Mesendoderm (in vitro differentiated cells): ENCODE measurements at regions not wholly inside any gene's neighbourhood (a gene's known extent, or its start where the extent isn't known, plus 50 kb on each side); places are given as distances from the start of the nearest gene placed in this dataset.

Source experiments
- DNase-seq: peaks from one replicate; pipeline ENCODE4 v3.0.0; 2013
- H2AK5ac ChIP-seq: 2 replicates; pipeline ENCODE4 v1.6.1; 2013; ENCODE audit warnings: low read length, inconsistent platforms
- H2BK120ac ChIP-seq: 2 replicates; pipeline ENCODE4 v1.6.1; 2013; ENCODE audit warnings: low read depth, mild to moderate bottlenecking, low read length, moderate library complexity, mixed read lengths
- H2BK15ac ChIP-seq: replicated peaks from 2 replicates; pipeline ENCODE4 v1.6.1; 2013; ENCODE audit warnings: low read depth, mild to moderate bottlenecking, moderate library complexity
- H2BK5ac ChIP-seq: 2 replicates; pipeline ENCODE4 v1.6.1; 2013; ENCODE audit warnings: low read length, inconsistent platforms
- H3K18ac ChIP-seq: 2 replicates; pipeline ENCODE4 v1.6.1; 2013; ENCODE audit warnings: mild to moderate bottlenecking, low read length, mixed read lengths
- H3K23ac ChIP-seq: one replicate; pipeline ENCODE4 v1.6.1; 2013; ENCODE audit warnings: low read length
- H3K27ac ChIP-seq: 2 replicates; pipeline ENCODE4 v1.5.1; 2013; ENCODE audit warnings: low read depth, mild to moderate bottlenecking, inconsistent platforms, low read length, moderate library complexity
- H3K27me3 ChIP-seq: 2 replicates; pipeline ENCODE4 v1.6.1; 2013; ENCODE audit warnings: low read length, control low read depth, mild to moderate bottlenecking, inconsistent platforms; ENCODE audit not compliant: insufficient read depth, poor library complexity
- H3K36me3 ChIP-seq: 2 replicates; pipeline ENCODE4 v1.6.1; 2013; ENCODE audit warnings: low read length, inconsistent platforms; ENCODE audit not compliant: control insufficient read depth, insufficient read depth
- H3K4ac ChIP-seq: one replicate; pipeline ENCODE4 v1.6.1; 2013; ENCODE audit warnings: low read depth, mild to moderate bottlenecking, low read length, moderate library complexity
- H3K4me1 ChIP-seq: 2 replicates; pipeline ENCODE4 v1.6.1; 2013; ENCODE audit warnings: low read depth, low read length, inconsistent platforms; ENCODE audit not compliant: control insufficient read depth
- H3K4me2 ChIP-seq: 2 replicates; pipeline ENCODE4 v1.6.1; 2013; ENCODE audit warnings: low read length
- H3K4me3 ChIP-seq: 2 replicates; pipeline ENCODE4 v1.5.1; 2013; ENCODE audit warnings: mild to moderate bottlenecking, low read length
- H3K56ac ChIP-seq: one replicate; pipeline ENCODE4 v1.6.1; 2013; ENCODE audit warnings: low read length
- H3K79me1 ChIP-seq: 2 replicates; pipeline ENCODE4 v1.6.1; 2013; ENCODE audit warnings: low read length, inconsistent platforms
- H3K79me2 ChIP-seq: 2 replicates; pipeline ENCODE4 v1.6.1; 2013; ENCODE audit warnings: mild to moderate bottlenecking, low read length; ENCODE audit not compliant: control insufficient read depth, insufficient read depth
- H3K9ac ChIP-seq: 2 replicates; pipeline ENCODE4 v1.6.1; 2013; ENCODE audit warnings: low read length, inconsistent platforms
- H4K5ac ChIP-seq: one replicate; pipeline ENCODE4 v1.6.1; 2013; ENCODE audit warnings: low read length
- H4K8ac ChIP-seq: one replicate; pipeline ENCODE4 v1.6.1; 2013; ENCODE audit warnings: low read depth, mild to moderate bottlenecking, control low read depth, low read length, moderate library complexity
- WGBS: extraction: QIAGEN DNeasy Blood & Tissue Kit; methylation state at CpG from one replicate; pipeline ENCODE4 v1.1.7; 2013; ENCODE audit warnings: low lambda C conversion rate, missing lambda C conversion rate; ENCODE audit not compliant: insufficient coverage; ENCODE audit errors: extremely low coverage; 5-methylcytosine and 5-hydroxymethylcytosine counted together

DNA sequence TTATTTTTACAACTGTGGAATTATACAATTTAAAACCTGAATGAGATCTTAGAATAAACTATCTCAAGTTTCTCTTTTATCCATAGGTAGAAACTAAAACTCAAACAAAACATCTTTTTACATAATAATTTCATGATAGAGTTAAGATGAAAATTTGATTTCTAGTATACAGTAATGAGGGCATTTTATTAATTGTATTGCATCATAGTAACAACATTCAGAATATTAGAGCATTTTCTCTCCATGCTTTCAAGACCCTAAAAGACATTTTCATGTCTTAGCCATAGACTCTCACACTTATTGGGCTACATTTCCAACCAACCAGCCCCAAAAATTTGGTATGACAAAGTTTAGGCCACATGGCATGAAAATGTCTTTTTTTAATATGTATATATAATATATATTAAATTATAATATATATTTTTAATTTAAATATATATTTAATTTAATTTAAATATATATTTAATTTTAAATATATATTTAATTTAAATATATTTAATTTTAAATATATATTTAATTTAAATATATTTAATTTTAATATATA is 195.7 kb upstream of the STEAP1 start:
- no peak overlapping the region for H3K4me3 ChIP-seq
- H3K23ac ChIP-seq: no peak overlapping the region
- no peaks in the 10 kb centered on the region for H3K4me1 ChIP-seq
- no peak overlapping the region for H2AK5ac ChIP-seq
- no peaks in the 10 kb centered on the region for H3K79me1 ChIP-seq
- no peak overlapping the region for H3K56ac ChIP-seq
- H3K18ac ChIP-seq: no peak overlapping the region
- H3K4me2 ChIP-seq: no peak overlapping the region
- H3K79me2 ChIP-seq: no peaks in the 10 kb centered on the region
- no peak overlapping the region for H4K8ac ChIP-seq
- no peak overlapping the region for H2BK15ac ChIP-seq
- no peak overlapping the region for H2BK120ac ChIP-seq
- H2BK5ac ChIP-seq: no peak overlapping the region
- no peak overlapping the region for H3K27ac ChIP-seq
- no peak for DNase-seq
- H3K9ac ChIP-seq: no peak overlapping the region
- H3K4ac ChIP-seq: no peak overlapping the region
- H4K5ac ChIP-seq: no peak overlapping the region
- H3K27me3 ChIP-seq: no peaks in the 10 kb centered on the region
- H3K36me3 ChIP-seq: no peaks in the 10 kb centered on the region

DNA sequence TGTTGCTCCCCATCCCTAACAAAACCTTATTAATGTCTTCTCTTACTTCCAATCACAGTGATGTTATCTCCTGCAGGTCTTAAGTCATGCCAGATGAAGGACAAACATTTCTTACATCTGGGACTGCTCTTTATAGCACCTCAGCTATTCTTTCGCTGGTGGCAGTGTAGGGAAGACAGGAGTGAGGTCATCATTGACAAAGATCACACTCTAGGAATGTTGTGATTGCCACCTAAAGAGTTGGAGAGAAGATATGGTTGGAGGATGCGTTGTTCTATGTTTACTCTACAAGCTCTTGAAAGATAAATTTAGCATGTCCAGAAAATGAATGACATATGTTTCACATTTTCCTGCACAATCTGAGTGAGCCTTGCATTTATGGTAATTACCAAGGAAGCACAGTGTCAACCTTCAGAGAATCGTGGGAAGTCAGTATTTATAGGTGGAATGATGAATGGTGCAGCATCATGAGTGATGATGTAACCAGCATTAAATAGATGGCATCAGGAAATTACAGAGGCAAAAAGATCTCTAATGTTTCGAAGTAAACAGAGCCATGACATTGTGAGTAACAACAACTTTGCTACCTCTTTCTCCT is 188.1 kb upstream of the STEAP1 start:
- Histone ChIP-seq H3K23ac (no peak overlapping the region), H3K36me3 (no peaks in the 10 kb centered on the region), H2BK5ac (no peak overlapping the region), H2AK5ac (no peak overlapping the region), H3K4ac (no peak overlapping the region), H3K9ac (no peak overlapping the region), H4K8ac (no peak overlapping the region), H3K79me2 (no peaks in the 10 kb centered on the region), H2BK15ac (no peak overlapping the region), H3K56ac (no peak overlapping the region), H3K27ac (no peak overlapping the region), H4K5ac (no peak overlapping the region), H3K4me2 (no peak overlapping the region), H3K18ac (no peak overlapping the region), H3K4me3 (no peak overlapping the region), H3K27me3 (no peaks in the 10 kb centered on the region), H3K4me1 (no peaks in the 10 kb centered on the region), H2BK120ac (no peak overlapping the region), H3K79me1 (no peaks in the 10 kb centered on the region)
- no CpG with 5 or more reads among the region's 4 CpGs for WGBS
- DNase-seq: no peak

DNA sequence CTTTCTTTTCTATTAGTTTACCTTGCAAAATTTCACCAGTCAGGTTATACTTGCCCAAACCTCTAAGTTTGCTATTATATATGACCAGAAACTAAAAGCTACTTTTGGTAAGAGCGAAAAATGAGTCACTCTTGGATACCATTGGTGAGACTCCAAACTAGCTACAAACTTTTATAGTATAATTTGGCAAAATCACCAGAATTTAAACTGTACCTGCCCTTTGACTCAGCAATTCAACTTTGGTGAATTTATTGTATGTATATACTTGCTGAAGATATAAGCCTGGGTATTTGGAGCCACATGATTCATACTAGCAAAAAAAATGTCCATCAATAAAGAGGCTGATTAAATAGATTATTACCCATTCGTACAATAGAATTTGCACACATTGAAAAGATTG is 178.7 kb upstream of the STEAP1 start:
- no peak overlapping the region for H2BK5ac ChIP-seq
- no peak overlapping the region for H3K23ac ChIP-seq
- no peak overlapping the region for H2BK15ac ChIP-seq
- no peaks in the 10 kb centered on the region for H3K4me1 ChIP-seq
- H3K18ac ChIP-seq: no peak overlapping the region
- no peak overlapping the region for H3K4me2 ChIP-seq
- H4K5ac ChIP-seq: no peak overlapping the region
- no peaks in the 10 kb centered on the region for H3K27me3 ChIP-seq
- no CpG with 5 or more reads among the region's 2 CpGs for WGBS
- no peak overlapping the region for H3K27ac ChIP-seq
- H4K8ac ChIP-seq: no peak overlapping the region
- no peak overlapping the region for H2BK120ac ChIP-seq
- no peaks in the 10 kb centered on the region for H3K79me1 ChIP-seq
- DNase-seq: no peak
- no peak overlapping the region for H3K56ac ChIP-seq
- no peak overlapping the region for H3K4ac ChIP-seq
- H3K36me3 ChIP-seq: no peaks in the 10 kb centered on the region
- no peak overlapping the region for H3K9ac ChIP-seq
- no peaks in the 10 kb centered on the region for H3K79me2 ChIP-seq
- no peak overlapping the region for H2AK5ac ChIP-seq
- H3K4me3 ChIP-seq: no peak overlapping the region

DNA sequence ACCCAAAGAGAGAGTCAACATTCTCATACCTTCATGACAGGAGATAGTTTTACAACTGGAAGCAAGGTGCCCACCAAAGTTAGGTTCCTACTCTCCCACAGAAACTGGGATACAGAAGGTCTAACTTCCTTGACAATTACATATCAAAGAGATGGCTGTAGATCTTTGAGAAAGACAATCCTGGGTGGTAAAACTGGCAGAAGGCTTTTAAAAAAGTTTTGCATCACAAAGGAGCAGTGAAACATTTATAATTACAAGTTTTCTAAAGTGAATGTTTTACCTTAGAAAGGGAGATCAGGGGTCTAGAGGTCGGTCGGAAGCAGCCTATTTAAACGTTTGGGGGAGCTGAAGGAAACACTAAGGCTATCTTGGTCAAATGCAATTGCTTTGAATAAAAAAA is 166.6 kb upstream of the STEAP1 start:
- Histone ChIP-seq H3K4ac (no peak overlapping the region), H3K4me3 (no peak overlapping the region), H4K8ac (no peak overlapping the region), H2BK5ac (no peak overlapping the region), H3K36me3 (no peaks in the 10 kb centered on the region), H3K4me1 (no peaks in the 10 kb centered on the region), H3K27me3 (no peaks in the 10 kb centered on the region), H2BK120ac (no peak overlapping the region), H3K79me1 (no peaks in the 10 kb centered on the region), H3K23ac (no peak overlapping the region), H3K4me2 (no peak overlapping the region), H3K79me2 (no peaks in the 10 kb centered on the region), H3K9ac (no peak overlapping the region), H3K18ac (no peak overlapping the region), H3K56ac (no peak overlapping the region), H4K5ac (no peak overlapping the region), H2AK5ac (no peak overlapping the region), H3K27ac (no peak overlapping the region), H2BK15ac (no peak overlapping the region)
- DNase-seq: no peak
- WGBS: no CpG with 5 or more reads among the region's 3 CpGs

DNA sequence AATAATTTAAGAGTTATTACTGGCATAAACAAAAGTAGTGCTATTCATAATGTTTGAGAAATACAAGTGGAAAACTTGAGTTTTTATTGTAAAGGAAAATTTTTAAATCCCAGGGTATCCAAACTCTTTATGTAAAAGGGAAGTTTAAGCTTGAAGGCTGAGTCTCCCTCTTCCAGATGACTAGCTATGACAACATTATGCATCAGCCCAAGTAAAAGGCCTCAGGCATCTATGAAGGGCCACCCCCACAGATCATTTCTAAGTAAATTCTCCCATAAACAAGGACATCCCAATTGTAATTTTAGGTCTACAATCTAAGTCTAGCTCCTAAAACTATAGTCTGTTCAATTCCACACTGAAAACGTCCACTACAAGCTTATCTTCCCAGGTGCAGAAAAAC is 166.2 kb upstream of the STEAP1 start:
- no peak overlapping the region for H2BK120ac ChIP-seq
- H4K5ac ChIP-seq: no peak overlapping the region
- no peak overlapping the region for H3K4me3 ChIP-seq
- no peak overlapping the region for H2BK5ac ChIP-seq
- no peak overlapping the region for H3K56ac ChIP-seq
- DNase-seq: no peak
- H3K23ac ChIP-seq: no peak overlapping the region
- H4K8ac ChIP-seq: no peak overlapping the region
- no peak overlapping the region for H3K9ac ChIP-seq
- no peak overlapping the region for H3K27ac ChIP-seq
- H3K79me2 ChIP-seq: no peaks in the 10 kb centered on the region
- no peak overlapping the region for H2AK5ac ChIP-seq
- no peaks in the 10 kb centered on the region for H3K4me1 ChIP-seq
- H3K4ac ChIP-seq: no peak overlapping the region
- H3K79me1 ChIP-seq: no peaks in the 10 kb centered on the region
- no peaks in the 10 kb centered on the region for H3K36me3 ChIP-seq
- no peak overlapping the region for H3K18ac ChIP-seq
- no CpG with 5 or more reads among the region's 1 CpG for WGBS
- no peak overlapping the region for H3K4me2 ChIP-seq
- H3K27me3 ChIP-seq: no peaks in the 10 kb centered on the region
- no peak overlapping the region for H2BK15ac ChIP-seq

DNA sequence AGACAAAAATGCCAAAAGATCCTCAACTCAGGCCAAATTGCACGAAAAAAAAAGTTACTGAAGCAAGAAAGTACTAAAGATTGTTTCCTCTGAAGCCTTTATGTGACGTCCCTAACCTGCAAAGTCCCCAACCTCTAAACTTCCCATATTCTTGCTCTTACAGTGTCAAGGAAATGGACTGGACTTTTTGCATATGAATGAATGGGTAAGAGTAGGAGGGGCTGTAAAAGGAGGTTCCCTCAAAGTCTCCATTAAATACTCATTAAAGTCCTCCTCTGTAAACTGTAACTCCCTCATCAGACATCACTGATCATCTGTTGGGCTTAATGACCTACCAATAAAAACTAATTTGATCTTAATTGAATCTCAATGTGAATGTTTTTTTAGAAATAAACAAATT is 164.8 kb upstream of the STEAP1 start:
- H3K9ac ChIP-seq: no peak overlapping the region
- no peak overlapping the region for H2BK15ac ChIP-seq
- WGBS: no CpG with 5 or more reads among the region's 2 CpGs
- no peaks in the 10 kb centered on the region for H3K79me2 ChIP-seq
- H4K8ac ChIP-seq: no peak overlapping the region
- H4K5ac ChIP-seq: no peak overlapping the region
- H3K4me3 ChIP-seq: no peak overlapping the region
- no peak overlapping the region for H3K56ac ChIP-seq
- no peak overlapping the region for H3K23ac ChIP-seq
- no peak overlapping the region for H3K18ac ChIP-seq
- DNase-seq: no peak
- no peak overlapping the region for H3K4ac ChIP-seq
- no peak overlapping the region for H3K4me2 ChIP-seq
- no peak overlapping the region for H2AK5ac ChIP-seq
- no peaks in the 10 kb centered on the region for H3K79me1 ChIP-seq
- no peaks in the 10 kb centered on the region for H3K36me3 ChIP-seq
- H2BK120ac ChIP-seq: no peak overlapping the region
- no peak overlapping the region for H3K27ac ChIP-seq
- H2BK5ac ChIP-seq: no peak overlapping the region
- H3K4me1 ChIP-seq: no peaks in the 10 kb centered on the region
- no peaks in the 10 kb centered on the region for H3K27me3 ChIP-seq
